ENCODE measurements at regions not wholly inside any gene's neighbourhood (a gene's known extent, or its start where the extent isn't known, plus 50 kb on each side); places are given as distances from the start of the nearest gene placed in this dataset.

DNA sequence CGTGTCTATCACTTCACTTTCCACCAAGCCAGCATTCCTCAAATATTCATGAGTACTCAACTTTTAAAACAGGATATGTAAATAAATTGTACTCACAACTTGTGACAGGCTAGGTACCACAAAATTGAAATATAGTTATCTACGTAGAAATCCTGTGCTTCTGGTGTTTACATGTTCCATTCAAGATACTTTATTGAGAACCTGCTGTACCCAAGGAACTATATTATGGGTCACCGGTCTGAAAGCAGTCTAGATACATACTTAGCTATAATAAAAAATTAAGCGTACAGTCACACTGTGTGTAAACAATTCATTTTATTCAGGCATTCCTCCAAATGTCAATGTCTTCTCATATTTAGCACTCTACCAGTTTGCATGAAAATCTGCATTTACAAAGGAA lies 482.2 kb upstream of the SOX9 start:
- dilution Hi-C loops (cut with HindIII; ENCODE audit: low sequenced_read_pairs, unreplicated experiment) (no loop called here), in situ Hi-C loops (cut with MboI; ENCODE audit: low sequenced_read_pairs) (loop anchor here (25.0 kb wide), 1 partner anchor 899 kb away; no protein-coding TSS in a partner anchor), intact Hi-C loops (cut with micrococcal nuclease) (loop anchor here (10.0 kb wide), 1 partner anchor 336 kb away; no protein-coding TSS in a partner anchor)
- no peak overlapping the region for H2BK5ac ChIP-seq (ENCODE audit: low read depth, low read length, poor library complexity, severe bottlenecking)
- no peak overlapping the region for H2BK15ac ChIP-seq (ENCODE audit: low read depth, low read length)
- no peak overlapping the region for H4K8ac ChIP-seq (ENCODE audit: low read depth in 2 of 2, low read length in 2 of 2)
- H4K5ac ChIP-seq (ENCODE audit: low read depth, low read length): no peak overlapping the region
- no CpG with 5 or more reads among the region's 4 CpGs for WGBS, 2 experiments (ENCODE audit: extremely low coverage in 2 of 2, insufficient read length in 1 of 2)
- H3K14ac ChIP-seq (replicated peaks; ENCODE audit: low read depth, low read length): no peak overlapping the region
- ChIA-PET POLR2A (ENCODE audit: unreplicated experiment) (no interaction called here), CTCF (no interaction called here)
- no peak overlapping the region for H2AFZ ChIP-seq (replicated peaks; ENCODE audit: low read length, poor library complexity)
- BruUV-seq (replicated peaks): no TSS peak
- H3K4me2 ChIP-seq (ENCODE audit: low read depth, low read length): no peak overlapping the region
- no peak for TF ChIP-seq FOS (IDR thresholded peaks at IDR 0.05; ENCODE audit: low read depth, low read length)
- no peak for TF ChIP-seq CHD1 (IDR thresholded peaks at IDR 0.05; ENCODE audit: low read depth, low read length)
- no peak for TF ChIP-seq BHLHE40 (IDR thresholded peaks at IDR 0.05; ENCODE audit: low read depth, low read length)
- no peak for TF ChIP-seq RAD21 (IDR thresholded peaks at IDR 0.05; ENCODE audit: low read length)
- TF ChIP-seq MAZ (IDR thresholded peaks at IDR 0.05; ENCODE audit: borderline replicate concordance, low read depth, low read length): no peak
- TF ChIP-seq NFE2L2 (IDR thresholded peaks at IDR 0.05; ENCODE audit: low read depth, low read length): no peak
- TF ChIP-seq CEBPB (IDR thresholded peaks at IDR 0.05; ENCODE audit: low read depth, low read length): no peak
- TF ChIP-seq RCOR1 (IDR thresholded peaks at IDR 0.05; ENCODE audit: insufficient replicate concordance, low read length): no peak
- no peak for TF ChIP-seq ELK1 (IDR thresholded peaks at IDR 0.05; ENCODE audit: borderline replicate concordance, low read depth, low read length)
- no peak for TF ChIP-seq MXI1 (IDR thresholded peaks at IDR 0.05; ENCODE audit: borderline replicate concordance, low read depth, low read length)
- TF ChIP-seq, protein P1, sequence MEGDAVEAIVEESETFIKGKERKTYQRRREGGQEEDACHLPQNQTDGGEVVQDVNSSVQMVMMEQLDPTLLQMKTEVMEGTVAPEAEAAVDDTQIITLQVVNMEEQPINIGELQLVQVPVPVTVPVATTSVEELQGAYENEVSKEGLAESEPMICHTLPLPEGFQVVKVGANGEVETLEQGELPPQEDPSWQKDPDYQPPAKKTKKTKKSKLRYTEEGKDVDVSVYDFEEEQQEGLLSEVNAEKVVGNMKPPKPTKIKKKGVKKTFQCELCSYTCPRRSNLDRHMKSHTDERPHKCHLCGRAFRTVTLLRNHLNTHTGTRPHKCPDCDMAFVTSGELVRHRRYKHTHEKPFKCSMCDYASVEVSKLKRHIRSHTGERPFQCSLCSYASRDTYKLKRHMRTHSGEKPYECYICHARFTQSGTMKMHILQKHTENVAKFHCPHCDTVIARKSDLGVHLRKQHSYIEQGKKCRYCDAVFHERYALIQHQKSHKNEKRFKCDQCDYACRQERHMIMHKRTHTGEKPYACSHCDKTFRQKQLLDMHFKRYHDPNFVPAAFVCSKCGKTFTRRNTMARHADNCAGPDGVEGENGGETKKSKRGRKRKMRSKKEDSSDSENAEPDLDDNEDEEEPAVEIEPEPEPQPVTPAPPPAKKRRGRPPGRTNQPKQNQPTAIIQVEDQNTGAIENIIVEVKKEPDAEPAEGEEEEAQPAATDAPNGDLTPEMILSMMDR (conservative IDR thresholded peaks at IDR 0.05; ENCODE audit: low read depth, low read length): no peak
- no peak for TF ChIP-seq SMC3 (IDR thresholded peaks at IDR 0.05; ENCODE audit: low read depth, low read length)
- TF ChIP-seq RFX5 (IDR thresholded peaks at IDR 0.05; ENCODE audit: low read depth, low read length): no peak
- TF ChIP-seq POLR2A (IDR thresholded peaks at IDR 0.05; ENCODE audit: low read depth, low read length): no peak
- TF ChIP-seq MAFK (IDR thresholded peaks at IDR 0.05; ENCODE audit: low read depth, low read length): no peak
- TF ChIP-seq, protein P2, sequence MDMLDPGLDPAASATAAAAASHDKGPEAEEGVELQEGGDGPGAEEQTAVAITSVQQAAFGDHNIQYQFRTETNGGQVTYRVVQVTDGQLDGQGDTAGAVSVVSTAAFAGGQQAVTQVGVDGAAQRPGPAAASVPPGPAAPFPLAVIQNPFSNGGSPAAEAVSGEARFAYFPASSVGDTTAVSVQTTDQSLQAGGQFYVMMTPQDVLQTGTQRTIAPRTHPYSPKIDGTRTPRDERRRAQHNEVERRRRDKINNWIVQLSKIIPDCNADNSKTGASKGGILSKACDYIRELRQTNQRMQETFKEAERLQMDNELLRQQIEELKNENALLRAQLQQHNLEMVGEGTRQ (IDR thresholded peaks at IDR 0.05; ENCODE audit: low read depth, low read length): no peak
- no peak overlapping the region for H2BK20ac ChIP-seq (ENCODE audit: low read depth, low read length)
- H3K18ac ChIP-seq (ENCODE audit: low read depth, low read length): no peak overlapping the region
- H3K56ac ChIP-seq (ENCODE audit: extremely low read depth, insufficient read depth, low read length): no peak overlapping the region
- H3K9me3 ChIP-seq (ENCODE audit: control insufficient read depth, insufficient read depth, low read length): no peaks in the 10 kb centered on the region; the same call in 1 of the 2 replicates
- H3K4me3 ChIP-seq (ENCODE audit: insufficient read depth, low read depth, low read length): no peak overlapping the region
- no peak overlapping the region for H3K4ac ChIP-seq (ENCODE audit: low read depth, low read length)
- peaks cover 3% of the 10 kb centered on the region for H3K4me1 ChIP-seq (ENCODE audit: control insufficient read depth, insufficient read depth, low read length)
- no peak overlapping the region for H2AK5ac ChIP-seq (ENCODE audit: low read depth, low read length)
- no peak overlapping the region for H3K9ac ChIP-seq (ENCODE audit: low read depth, low read length)
- H3K27me3 ChIP-seq (ENCODE audit: control insufficient read depth, insufficient read depth, low read length): no peaks in the 10 kb centered on the region
- H3K27ac ChIP-seq (ENCODE audit: insufficient read depth, low read length): no peak overlapping the region
- H2AK9ac ChIP-seq (replicated peaks; ENCODE audit: low read depth, low read length, poor library complexity): no peak overlapping the region
- H3K79me1 ChIP-seq (ENCODE audit: low read depth in 1 of 2, low read length in 2 of 2): no peaks in the 10 kb centered on the region
- ATAC-seq (ENCODE audit: low read depth) (no peak), DNase-seq (no peak)
- H3K9me1 ChIP-seq (ENCODE audit: insufficient read depth, low read length): no peaks in the 10 kb centered on the region
- no peak overlapping the region for H3K23ac ChIP-seq (ENCODE audit: low read depth, low read length)
- H4K20me1 ChIP-seq (ENCODE audit: insufficient read depth, low read length): no peaks in the 10 kb centered on the region
- H2BK120ac ChIP-seq (ENCODE audit: low read depth, low read length): no peak overlapping the region
- no peak overlapping the region for H4K91ac ChIP-seq (ENCODE audit: insufficient read depth, low read depth, low read length)
- H3K36me3 ChIP-seq (ENCODE audit: control insufficient read depth, insufficient read depth, low read length): no peaks in the 10 kb centered on the region

Measured in IMR-90 (cell line).